ENCODE measurements at regions not wholly inside any gene's neighbourhood (a gene's known extent, or its start where the extent isn't known, plus 50 kb on each side); places are given as distances from the start of the nearest gene placed in this dataset.

- TF ChIP-seq CTCF (conservative IDR thresholded peaks at IDR 0.05; ENCODE audit: low read depth, low read length): no peak
- no peak for TF ChIP-seq EZH2 (IDR thresholded peaks at IDR 0.05; ENCODE audit: low read length, unreplicated experiment)
Observed at GRCh38 chrX:149267878-149268813, 237.0 kb downstream of the IDS start.
